GM21723 (cell line): ENCODE measurements at regions not wholly inside any gene's neighbourhood (a gene's known extent, or its start where the extent isn't known, plus 50 kb on each side); places are given as distances from the start of the nearest gene placed in this dataset.
"Not testable (repeated sequence)": the region's sequence is repeated elsewhere in the genome, so short reads cannot be mapped to it uniquely, and the experiment has no call there.

Source experiments
- ATAC-seq: cut with Tn5 transposase; IDR thresholded peaks from one replicate; pipeline ENCODE4 v1.9.1; 2021; ENCODE audit warnings: mild to moderate bottlenecking, moderate library complexity; ENCODE audit not compliant: unreplicated experiment

DNA sequence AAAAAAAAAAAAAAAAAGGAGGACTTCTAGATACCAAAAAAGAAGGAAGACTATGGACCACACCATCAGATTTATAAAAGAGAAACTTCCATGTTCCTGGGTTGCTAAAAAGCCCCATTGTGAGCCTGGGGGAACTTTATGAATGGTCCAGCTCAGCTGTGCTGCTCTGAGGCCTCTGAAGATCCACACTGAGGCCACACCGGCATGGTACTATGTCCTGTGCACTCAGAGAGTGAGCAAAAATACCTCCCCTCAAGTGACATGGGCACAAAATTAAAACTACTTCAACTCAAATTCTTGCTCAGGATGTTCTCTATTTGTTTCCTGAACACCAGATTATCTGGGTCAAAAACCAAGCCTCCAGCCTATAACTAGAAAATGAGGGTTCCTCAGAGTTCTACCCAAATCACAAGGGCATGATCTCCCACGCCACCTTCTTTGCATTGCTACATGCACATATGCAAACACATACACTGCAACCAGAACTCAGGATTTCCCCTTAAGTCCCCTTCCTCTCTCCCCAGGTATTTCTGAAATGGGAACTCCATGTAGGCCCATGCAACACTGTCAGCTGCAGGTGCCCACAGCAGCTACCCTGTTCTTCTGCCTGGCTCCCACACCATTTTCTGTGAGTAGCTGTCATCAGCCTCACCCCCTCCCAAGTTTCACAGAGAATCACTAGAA is 94.4 kb downstream of the SH3GLB1 start:
- peak; percentile 75 for ATAC-seq

- not testable (repeated sequence) for ATAC-seq
Observed at GRCh38 chr1:86803641-86804040, 99.3 kb downstream of the SH3GLB1 start.

- ATAC-seq, result not testable (repeated sequence)
Observed at GRCh38 chr1:86805898-86806519, 101.6 kb downstream of the SH3GLB1 start.

- ATAC-seq, result no peak
Observed at GRCh38 chr1:86811142-86811924, 102.6 kb downstream of the SELENOF start.

DNA sequence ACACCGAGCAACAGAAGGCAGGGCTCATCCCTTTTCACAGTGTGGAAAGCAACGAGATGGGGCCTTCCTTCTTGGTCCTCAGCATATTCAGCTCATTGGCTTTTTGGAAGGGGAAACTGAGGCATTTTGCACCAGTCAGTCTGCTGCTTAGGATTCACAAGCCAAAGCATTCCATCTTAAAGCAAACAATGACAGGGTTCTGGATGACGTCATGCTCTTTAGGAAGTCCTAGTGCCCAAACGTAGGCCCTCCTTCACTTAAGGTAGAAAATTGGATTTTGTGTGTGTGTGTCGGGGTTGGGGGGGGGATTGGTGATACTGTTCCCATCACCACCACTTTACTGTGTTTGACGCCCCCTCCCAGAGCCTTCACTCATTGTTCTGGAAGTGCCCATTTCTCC is 101.6 kb downstream of the SELENOF start:
- no peak for ATAC-seq
